ENCODE measurements at regions not wholly inside any gene's neighbourhood (a gene's known extent, or its start where the extent isn't known, plus 50 kb on each side); places are given as distances from the start of the nearest gene placed in this dataset.

GRCh38 chr2:220787251-220787650 is 784.9 kb downstream of the EPHA4 start:
- Histone ChIP-seq H3K4me1 (ENCODE audit: low read depth) (no peaks in the 10 kb centered on the region), H3K9me3 (ENCODE audit: low read depth) (no peaks in the 10 kb centered on the region), H3K4me3 (no peak overlapping the region), H3K27ac (no peak overlapping the region), H3K36me3 (no peaks in the 10 kb centered on the region), H3K27me3 (no peaks in the 10 kb centered on the region)
- TF ChIP-seq, protein P1, sequence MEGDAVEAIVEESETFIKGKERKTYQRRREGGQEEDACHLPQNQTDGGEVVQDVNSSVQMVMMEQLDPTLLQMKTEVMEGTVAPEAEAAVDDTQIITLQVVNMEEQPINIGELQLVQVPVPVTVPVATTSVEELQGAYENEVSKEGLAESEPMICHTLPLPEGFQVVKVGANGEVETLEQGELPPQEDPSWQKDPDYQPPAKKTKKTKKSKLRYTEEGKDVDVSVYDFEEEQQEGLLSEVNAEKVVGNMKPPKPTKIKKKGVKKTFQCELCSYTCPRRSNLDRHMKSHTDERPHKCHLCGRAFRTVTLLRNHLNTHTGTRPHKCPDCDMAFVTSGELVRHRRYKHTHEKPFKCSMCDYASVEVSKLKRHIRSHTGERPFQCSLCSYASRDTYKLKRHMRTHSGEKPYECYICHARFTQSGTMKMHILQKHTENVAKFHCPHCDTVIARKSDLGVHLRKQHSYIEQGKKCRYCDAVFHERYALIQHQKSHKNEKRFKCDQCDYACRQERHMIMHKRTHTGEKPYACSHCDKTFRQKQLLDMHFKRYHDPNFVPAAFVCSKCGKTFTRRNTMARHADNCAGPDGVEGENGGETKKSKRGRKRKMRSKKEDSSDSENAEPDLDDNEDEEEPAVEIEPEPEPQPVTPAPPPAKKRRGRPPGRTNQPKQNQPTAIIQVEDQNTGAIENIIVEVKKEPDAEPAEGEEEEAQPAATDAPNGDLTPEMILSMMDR (IDR thresholded peaks at IDR 0.05; ENCODE audit: low read depth, low read length), result no peak
- no peak for DNase-seq (ENCODE audit: low read depth in 1 of 2, low spot score in 1 of 2)

GRCh38 chr2:220789961-220790360 is 782.1 kb downstream of the EPHA4 start:
- Histone ChIP-seq H3K27ac (no peak overlapping the region), H3K4me3 (no peak overlapping the region), H3K36me3 (no peaks in the 10 kb centered on the region), H3K4me1 (ENCODE audit: low read depth) (no peaks in the 10 kb centered on the region), H3K27me3 (no peaks in the 10 kb centered on the region), H3K9me3 (ENCODE audit: low read depth) (no peaks in the 10 kb centered on the region)
- TF ChIP-seq, protein P1 (IDR thresholded peaks at IDR 0.05; ENCODE audit: low read depth, low read length), result no peak
- DNase-seq (ENCODE audit: low read depth in 1 of 2, low spot score in 1 of 2), result peak in 1 of 2 donors; percentile 45

DNA sequence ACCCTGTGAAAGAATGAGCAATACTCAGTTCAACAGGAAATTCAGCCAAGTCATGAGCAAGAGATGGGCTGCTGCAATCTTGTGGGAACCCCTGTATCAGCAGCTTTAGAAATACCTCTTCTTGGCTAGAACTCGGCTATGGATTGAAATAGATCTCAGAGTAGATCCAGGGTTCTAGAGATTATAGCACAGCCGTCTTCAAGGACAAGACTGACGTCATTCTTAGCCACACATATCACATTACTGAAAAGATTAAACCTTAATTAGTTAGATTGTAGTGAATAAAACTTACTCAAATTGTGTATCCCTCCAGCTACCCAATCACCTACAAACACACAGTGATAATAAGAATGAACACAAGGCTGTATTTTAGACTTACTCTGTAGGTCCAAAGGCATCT is 776.4 kb downstream of the EPHA4 start:
- H3K36me3 ChIP-seq, result no peaks in the 10 kb centered on the region
- DNase-seq (ENCODE audit: low read depth in 1 of 2, low spot score in 1 of 2), result no peak
- TF ChIP-seq, protein P1 (IDR thresholded peaks at IDR 0.05; ENCODE audit: low read depth, low read length), result no peak

GRCh38 chr2:220811115-220811514 is 761.0 kb downstream of the EPHA4 start:
- H3K4me3 ChIP-seq, result no peak overlapping the region
- no peaks in the 10 kb centered on the region for H3K36me3 ChIP-seq
- no peaks in the 10 kb centered on the region for H3K9me3 ChIP-seq (ENCODE audit: low read depth)
- DNase-seq (ENCODE audit: low read depth in 1 of 2, low spot score in 1 of 2), result no peak
- H3K27ac ChIP-seq, result no peak overlapping the region
- H3K4me1 ChIP-seq (ENCODE audit: low read depth), result no peaks in the 10 kb centered on the region
- H3K27me3 ChIP-seq, result no peaks in the 10 kb centered on the region
- TF ChIP-seq, protein P1 (IDR thresholded peaks at IDR 0.05; ENCODE audit: low read depth, low read length), result no peak

More for the DNA sequence above, 776.4 kb downstream of the EPHA4 start:
- no peaks in the 10 kb centered on the region for H3K9me3 ChIP-seq (ENCODE audit: low read depth)
- H3K27me3 ChIP-seq, result no peaks in the 10 kb centered on the region
- H3K4me3 ChIP-seq, result no peak overlapping the region
- no peak overlapping the region for H3K27ac ChIP-seq
- H3K4me1 ChIP-seq (ENCODE audit: low read depth), result peaks cover 10% of the 10 kb centered on the region

DNA sequence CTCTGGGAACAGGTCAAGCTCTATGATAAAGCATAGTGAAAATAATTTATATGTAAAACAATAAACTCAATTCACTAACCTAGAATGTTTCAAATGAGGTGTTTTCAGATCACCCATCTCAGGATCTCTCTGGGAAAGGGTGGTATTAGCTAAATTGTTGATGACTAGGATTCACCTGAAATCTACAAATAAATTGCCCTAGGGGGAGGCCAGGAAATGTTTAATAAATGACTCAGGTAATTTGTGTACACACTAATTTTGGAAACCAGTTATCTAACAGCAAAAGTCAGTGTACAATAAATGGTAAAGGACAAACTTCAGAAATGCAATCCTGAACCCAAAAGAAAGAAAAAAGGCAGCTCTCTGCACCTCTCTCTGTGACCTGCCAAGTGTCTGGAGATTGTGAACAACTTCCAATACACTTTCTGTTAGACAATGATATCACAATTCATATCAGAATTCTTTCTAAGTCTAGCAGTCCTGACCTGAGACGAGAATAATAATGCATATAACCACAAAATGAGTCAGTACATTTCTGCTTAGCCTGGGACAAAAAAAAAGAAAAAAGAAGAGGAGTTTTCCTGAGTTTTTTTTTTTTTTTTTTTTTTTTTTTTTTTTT is 760.0 kb downstream of the EPHA4 start:
- TF ChIP-seq, protein P1 (IDR thresholded peaks at IDR 0.05; ENCODE audit: low read depth, low read length), result no peak

More for the DNA sequence above, 760.0 kb downstream of the EPHA4 start:
- Histone ChIP-seq H3K36me3 (no peaks in the 10 kb centered on the region), H3K4me3 (no peak overlapping the region), H3K9me3 (ENCODE audit: low read depth) (no peaks in the 10 kb centered on the region), H3K4me1 (ENCODE audit: low read depth) (no peaks in the 10 kb centered on the region), H3K27ac (no peak overlapping the region), H3K27me3 (no peaks in the 10 kb centered on the region)
- no peak for DNase-seq (ENCODE audit: low read depth in 1 of 2, low spot score in 1 of 2)

Data from cardiac muscle cell (in vitro differentiated cells and primary cell).